Loucy (cell line): ENCODE measurements at regions not wholly inside any gene's neighbourhood (a gene's known extent, or its start where the extent isn't known, plus 50 kb on each side); places are given as distances from the start of the nearest gene placed in this dataset.

ENCODE experiments used
- EZH2phosphoT487 ChIP-seq: fragments of 200-600 bp; IDR thresholded peaks from 2 replicates; pipeline ENCODE4 v1.6.1; 2018; ENCODE audit warnings: antibody characterized with exemption, mild to moderate bottlenecking, moderate library complexity, borderline replicate concordance
- TF ChIP-seq, protein P1 (sequence below): fragments of 200-600 bp; sonication (generic); conservative IDR thresholded peaks from 2 replicates; pipeline ENCODE4 v1.5.1; 2014; ENCODE audit warnings: mild to moderate bottlenecking, antibody characterized with exemption, low read length

DNA sequence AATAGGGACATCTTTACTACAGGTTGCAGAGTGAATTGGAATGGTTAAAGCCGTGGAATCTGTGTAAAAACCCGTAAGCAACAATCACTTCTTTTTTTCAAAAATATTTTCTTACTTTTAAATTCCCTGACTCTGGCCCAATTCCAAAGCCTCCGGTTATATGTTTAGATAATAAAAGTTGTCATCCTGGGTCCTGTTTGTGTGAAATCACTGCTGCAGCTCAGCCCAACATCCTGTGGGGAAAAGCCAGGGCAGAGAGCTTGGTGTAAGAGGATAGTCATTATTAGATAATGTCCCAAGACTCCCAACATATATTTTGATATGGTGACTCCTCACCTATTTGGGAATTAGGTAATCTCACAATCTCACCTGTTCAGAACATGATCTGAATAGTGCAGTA, 586.0 kb upstream of the BRINP1 start:
- TF ChIP-seq, protein P1, sequence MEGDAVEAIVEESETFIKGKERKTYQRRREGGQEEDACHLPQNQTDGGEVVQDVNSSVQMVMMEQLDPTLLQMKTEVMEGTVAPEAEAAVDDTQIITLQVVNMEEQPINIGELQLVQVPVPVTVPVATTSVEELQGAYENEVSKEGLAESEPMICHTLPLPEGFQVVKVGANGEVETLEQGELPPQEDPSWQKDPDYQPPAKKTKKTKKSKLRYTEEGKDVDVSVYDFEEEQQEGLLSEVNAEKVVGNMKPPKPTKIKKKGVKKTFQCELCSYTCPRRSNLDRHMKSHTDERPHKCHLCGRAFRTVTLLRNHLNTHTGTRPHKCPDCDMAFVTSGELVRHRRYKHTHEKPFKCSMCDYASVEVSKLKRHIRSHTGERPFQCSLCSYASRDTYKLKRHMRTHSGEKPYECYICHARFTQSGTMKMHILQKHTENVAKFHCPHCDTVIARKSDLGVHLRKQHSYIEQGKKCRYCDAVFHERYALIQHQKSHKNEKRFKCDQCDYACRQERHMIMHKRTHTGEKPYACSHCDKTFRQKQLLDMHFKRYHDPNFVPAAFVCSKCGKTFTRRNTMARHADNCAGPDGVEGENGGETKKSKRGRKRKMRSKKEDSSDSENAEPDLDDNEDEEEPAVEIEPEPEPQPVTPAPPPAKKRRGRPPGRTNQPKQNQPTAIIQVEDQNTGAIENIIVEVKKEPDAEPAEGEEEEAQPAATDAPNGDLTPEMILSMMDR: no peak
- no peak for TF ChIP-seq EZH2phosphoT487
